NCI-H345 treated with DMSO at 0.1 percent for 48 hours (cell line): ENCODE measurements at regions not wholly inside any gene's neighbourhood (a gene's known extent, or its start where the extent isn't known, plus 50 kb on each side); places are given as distances from the start of the nearest gene placed in this dataset.
"Not testable (repeated sequence)": the region's sequence is repeated elsewhere in the genome, so short reads cannot be mapped to it uniquely, and the experiment has no call there.

ENCODE experiments used
- DNase-seq: peaks from one replicate; lab custom pipeline; 2025; ENCODE audit not compliant: unreplicated experiment; lab: John Stamatoyannopoulos, UW

DNA sequence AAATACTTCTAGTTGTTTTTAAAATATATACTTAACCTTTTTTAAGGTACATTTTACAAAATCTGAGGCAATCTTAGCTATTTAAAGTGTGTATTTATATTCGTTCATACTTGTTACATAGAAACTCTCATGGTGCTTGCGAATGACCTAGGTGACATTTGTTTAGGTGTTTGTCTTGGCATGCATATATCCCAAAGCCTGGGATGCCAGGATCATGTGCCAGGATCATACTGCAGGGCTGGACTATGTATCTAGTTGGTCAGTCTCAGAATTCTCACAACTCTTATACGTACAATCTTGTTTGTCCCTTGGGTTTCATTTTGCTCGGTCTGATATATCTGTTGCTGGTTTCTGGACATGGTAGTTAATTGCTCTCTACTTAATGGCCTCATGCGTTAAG is 109.9 kb upstream of the WIPF3 start:
- not testable (repeated sequence) for DNase-seq

DNA sequence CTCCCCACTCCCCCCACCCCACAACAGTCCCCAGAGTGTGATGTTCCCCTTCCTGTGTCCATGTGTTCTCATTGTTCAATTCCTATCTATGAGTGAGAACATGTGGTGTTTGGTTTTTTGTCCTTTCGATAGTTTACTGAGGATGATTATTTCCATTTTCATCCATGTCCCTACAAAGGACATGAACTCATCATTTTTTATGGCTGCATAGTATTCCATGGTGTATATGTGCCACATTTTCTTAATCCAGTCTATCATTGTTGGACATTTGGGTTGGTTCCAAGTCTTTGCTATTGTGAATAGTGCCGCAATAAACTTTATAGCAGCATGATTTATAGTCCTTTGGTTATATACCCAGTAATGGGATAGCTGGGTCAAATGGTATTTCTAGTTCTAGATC is 106.6 kb upstream of the WIPF3 start:
- DNase-seq, result not testable (repeated sequence)

DNA sequence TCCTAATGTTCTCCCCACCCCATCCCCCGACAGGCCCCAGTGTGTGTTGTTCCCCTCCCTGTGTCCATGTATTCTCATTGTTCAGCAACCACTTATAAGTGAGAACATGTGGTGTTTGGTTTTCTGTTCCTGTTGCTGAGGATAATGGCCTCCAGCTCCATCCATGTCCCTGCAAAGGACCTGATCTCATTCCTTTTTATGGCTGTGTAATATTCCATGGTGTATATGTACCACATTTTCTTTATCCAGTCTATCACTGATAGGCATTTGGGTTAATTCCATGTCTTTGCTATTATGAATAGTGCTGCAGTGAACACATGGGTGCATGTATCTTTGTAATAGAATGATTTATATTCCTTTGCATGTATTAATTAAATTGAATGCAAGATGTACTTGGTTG is 104.8 kb upstream of the WIPF3 start:
- DNase-seq, result not testable (repeated sequence)

DNA sequence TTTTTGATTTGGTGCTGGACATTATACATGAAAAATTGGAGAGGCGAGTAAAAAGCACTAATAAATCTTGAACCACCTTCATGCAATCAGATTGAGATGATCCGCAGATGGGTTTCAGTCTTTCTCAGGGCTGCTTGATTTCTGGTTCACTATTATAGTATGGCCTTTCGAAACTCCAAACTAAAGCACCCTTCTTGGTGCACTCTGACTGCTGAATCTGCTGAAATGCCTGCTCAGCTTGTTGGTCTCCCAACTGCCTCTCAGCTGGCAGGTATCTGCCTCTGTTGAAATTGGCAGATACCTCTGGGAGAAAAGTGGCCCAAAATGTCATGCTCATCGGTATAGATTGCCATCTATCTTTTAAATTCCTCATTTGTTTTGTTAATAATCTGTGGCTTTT is 102.5 kb upstream of the WIPF3 start:
- DNase-seq, result not testable (repeated sequence)

DNA sequence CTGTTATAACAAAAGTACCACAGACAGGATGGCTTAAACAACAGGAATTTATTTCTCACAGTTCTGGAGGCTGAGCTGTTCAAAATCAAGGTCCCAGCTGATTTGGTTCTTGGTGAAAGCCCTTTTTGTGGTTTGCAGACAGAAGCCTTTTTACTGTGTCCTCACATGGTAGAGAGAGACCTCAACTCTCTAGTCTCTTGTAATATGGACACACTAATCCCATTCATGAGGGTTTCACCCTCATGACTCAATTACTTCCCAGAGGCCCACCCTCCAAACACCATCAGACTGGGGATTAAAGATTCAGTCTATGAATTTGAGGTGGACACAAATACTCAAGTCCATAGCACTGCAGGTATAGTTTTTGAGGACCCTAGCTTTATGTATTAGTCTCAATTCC is 97.3 kb upstream of the WIPF3 start:
- not testable (repeated sequence) for DNase-seq

DNA sequence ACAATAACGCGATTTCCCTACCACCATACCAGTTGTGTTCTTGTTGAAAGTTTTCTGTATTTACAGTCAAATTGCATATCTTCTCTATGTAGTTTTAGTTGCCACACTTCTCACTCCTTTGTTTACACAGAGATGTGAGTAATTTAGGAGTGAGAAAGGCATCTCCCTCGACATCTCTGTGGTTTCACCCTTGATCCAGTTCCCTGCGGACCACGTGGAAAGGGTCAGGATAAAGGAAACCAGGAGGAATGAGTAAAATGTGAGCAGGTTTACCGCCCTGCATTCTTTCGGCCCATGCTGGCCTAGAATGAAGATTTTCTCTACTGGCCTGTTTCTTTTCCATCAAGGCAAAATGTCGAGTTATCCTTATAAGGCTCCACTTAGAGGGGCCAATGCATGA is 83.2 kb upstream of the WIPF3 start:
- not testable (repeated sequence) for DNase-seq

DNA sequence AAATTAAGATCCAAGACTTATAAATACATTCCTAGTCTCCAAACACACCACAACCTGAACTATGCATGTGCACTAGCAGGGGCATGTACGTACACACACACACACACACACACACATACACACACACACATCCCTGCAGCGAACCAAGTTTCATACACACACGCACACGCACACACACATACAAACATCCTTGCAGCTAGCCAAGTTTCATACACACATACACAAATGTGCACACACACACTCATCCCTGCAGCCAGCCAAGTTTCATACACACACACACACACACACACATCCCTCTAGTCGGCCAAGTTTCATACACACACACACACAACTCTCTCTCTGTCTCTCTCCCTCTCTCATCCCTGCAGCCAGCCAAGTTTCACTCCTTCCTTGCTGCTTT is 82.7 kb upstream of the WIPF3 start:
- DNase-seq, result no peak

DNA sequence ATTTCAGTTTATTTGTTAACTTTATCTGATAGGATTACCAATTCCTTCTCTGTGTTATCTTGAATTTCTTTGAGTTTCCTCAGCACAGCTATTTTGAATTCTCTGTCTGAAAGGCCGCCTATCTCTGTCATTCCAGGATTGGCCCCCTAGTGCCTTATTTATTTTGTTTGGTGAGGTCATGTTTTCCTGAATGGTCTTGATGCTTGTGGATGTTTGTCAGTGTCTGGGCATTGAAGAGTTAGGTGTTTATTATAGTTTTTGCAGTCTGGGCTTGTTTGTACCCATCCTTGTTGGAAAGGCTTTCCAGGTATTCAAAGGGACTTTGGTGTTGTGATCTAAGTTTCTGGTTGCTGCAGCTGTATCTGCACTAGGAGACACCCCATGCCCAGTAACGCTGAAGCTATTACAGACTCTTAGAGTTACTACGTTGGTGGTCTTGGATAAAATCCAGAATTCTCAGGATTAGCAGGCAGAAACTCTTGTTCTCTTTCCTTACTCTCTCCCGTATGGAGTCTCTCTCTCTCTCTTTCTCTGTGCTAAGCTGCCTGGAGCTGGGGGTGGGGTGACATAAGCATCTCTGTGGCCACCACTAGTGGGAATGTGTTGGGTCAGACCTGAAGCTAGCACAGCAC is 76.7 kb upstream of the WIPF3 start:
- DNase-seq, result not testable (repeated sequence)

DNA sequence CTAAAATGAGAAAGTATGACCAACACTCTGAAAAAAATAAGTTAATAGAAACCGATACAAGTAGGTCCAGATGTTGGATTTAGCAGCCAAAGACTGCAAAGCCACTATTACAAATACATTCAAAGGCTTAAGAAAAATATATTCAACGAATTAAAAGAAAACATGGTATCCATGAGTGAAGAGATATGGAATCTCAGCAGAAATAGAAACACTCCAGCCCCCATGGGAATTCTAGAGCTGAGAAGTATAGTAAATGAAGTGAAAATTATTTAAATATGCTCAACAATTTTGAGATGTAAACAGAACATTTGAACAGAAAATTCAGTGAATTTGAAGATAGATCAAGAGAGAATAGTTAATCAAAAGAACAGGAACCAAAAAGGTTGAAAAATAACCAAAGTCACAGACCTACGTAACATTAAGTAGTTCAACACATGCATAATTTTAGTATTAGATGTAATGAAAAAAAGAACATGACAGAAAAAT is 72.0 kb upstream of the WIPF3 start:
- no peak for DNase-seq

DNA sequence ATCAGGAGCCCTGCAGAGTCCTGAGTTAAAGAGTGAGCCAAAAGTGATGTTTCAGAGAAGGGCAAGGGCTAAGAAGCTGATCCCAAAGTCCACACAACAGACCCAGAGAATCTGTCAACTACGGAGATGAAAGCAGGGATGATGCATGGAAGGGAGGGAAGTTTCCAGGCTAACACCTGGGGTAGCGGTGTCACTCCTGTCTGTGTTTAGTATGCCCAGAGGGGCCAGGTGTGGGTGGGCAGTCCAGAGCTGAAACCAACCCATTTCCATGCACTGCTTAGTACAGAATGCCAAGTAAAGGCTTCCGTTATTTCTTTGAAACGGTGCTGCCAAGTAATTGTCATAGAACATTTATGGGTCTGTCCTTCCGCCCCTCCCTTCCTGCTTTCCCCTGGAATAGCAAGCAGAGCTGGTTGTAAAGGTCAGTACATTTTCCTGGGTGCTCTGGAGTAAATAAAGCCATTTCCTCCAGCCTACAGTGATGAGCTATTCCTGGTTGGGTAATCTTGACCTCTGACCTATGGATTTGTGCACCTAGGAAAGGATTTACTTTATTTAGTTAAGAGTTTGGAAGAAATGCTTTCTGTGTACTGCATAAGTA is 58.6 kb upstream of the WIPF3 start:
- DNase-seq, result not testable (repeated sequence)

DNA sequence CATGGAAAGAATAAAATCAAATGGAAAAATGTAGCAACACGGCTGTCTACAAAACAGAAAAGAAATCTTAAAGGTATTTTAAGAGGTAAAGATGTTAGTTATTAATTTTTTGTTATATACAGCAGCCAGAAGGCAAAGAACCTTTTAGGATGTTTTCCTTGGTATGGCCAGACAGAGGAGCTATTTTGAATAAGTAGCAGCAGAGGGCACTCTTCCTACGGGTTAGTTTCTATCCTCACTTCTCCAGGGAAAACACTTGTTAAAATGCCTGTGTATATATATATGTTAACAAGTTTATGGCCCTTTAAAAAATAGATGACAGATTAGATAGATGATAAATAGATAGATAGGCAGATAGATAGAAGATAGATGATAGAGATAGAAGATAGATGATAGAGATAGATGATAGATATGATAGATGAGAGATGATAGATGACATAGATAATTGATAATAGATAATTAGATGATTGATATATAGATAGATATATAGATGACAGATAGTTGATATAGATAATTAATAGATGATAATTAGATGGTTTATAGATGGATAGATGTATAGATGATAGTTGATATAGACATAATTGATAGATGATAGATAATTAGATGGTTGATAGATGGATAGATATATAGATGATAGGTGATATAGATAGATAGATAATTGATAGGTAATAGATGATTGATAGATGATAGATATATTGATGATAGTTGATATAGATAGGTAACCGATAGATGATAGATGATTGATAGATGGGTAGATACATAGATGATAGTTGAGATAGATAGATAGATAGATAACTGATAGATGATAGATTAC is 57.8 kb upstream of the WIPF3 start:
- DNase-seq, result peak; percentile 66

DNA sequence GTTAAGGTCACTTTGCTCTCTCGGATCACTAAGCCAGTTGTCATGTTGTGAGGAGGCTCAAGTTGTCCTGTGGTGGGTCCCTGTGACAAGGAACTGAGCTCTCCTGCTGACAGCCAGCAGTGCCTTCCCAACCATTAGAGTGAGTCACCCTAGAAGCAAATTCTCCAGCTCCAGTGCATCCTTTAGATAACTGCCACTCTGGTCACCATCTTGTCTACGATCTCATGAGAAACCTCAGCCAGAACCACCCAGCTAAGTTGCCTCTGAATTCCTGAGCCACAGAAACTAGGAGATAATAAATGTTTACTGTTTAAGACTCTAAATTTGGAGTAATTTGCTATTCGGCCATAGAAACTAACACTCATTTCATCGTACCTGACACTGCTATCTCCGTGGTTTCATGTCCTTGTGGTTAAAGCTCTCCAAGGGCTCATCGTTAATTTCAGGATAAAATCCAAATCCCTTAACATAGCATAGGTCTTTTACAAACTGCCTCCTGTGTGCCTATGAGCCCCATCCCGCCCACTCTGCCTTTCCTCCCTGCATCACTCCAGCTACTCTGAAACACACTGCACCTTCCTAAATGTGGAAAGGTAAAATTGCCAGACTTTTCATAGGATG is 56.5 kb upstream of the WIPF3 start:
- no peak for DNase-seq

DNA sequence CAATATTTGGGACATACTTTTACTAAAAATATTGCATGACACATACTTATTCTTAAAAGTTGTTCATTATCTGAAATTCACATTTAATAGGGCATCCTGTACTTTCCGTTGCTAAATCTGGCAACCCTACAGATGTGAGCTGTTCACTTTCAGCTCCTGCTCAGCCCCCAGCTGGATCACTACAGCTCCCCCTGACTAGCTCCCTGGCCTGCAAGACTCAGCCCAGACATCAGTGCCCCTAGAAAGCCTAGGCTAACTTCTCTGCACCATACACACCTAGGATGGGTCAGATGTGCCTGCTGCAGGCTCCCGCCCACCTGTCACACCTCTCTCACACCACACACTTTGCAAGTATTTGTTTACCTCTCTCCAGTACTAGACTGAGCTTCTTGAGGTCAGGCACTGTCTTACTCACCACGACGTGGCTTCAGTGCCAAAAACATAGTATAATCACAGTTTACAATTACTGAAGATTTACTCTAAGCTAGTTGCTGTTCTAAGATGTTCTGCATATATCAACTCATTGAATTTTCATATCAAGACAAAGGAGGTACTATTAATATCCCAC is 55.9 kb upstream of the WIPF3 start:
- DNase-seq, result not testable (repeated sequence)

DNA sequence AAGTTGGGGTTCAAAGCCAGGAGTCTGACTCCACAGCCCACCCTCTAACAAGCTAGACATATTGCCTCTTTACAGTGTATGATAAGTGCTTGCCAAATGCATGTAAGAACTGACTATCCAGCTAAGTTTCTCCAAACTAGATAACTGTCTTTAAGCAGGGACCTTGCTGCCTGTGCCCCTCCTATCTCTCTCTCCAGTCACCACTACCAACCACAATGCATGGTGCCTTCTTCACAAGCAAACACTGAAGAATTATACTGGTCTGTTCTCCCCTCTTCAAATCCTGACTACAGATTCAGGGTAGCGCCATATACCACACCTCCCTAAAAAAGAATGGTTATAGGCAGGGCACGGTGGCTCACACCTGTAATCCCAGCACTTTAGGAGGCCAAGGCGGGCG is 55.3 kb upstream of the WIPF3 start:
- DNase-seq, result not testable (repeated sequence)

DNA sequence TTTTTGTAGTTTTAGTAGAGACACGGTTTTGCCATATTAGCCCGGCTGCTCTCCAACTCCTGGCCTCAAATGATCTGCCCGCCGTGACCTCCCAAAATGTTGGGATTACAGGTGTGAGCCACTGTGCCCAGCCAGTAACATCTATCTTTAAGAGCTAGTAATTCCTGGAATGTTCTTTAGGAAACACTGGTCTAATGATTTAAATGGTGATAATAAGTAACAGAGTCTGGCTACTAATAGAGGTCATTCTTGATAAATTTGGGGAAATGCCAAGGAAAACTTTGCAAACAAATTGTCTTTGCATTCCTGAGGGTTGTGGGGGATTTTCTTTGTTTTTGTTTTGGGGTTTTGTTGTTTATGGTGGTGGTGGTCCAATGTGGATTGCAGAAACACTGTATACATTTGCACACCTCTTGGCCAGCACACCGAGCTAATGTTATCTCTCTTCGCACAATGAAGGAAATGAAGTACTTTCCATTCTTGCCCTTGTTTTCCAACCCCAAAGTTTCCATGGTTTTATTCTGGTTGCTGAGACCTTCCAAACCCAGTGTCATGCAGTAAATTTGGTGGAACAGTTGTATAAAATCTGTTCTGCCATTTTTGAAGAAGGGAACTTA is 51.3 kb upstream of the WIPF3 start:
- no peak for DNase-seq
